ENCODE measurements at regions not wholly inside any gene's neighbourhood (a gene's known extent, or its start where the extent isn't known, plus 50 kb on each side); places are given as distances from the start of the nearest gene placed in this dataset.

GRCh38 chr14:71321574-71322315 lies 414.5 kb downstream of the PCNX1 start:
- Histone ChIP-seq H3K27me3 (no peaks in the 10 kb centered on the region), H3K27ac (peak overlapping the region; percentile 95 to 98 (median 95)), H3K4me1 (peaks cover 0 to 31% (median 8%) of the 10 kb centered on the region in 4 donors), H3K9me3 (no peaks in the 10 kb centered on the region), H3K36me3 (no peaks in the 10 kb centered on the region), H3K4me3 (peak overlapping the region; percentile 92 to 95 (median 92))
- DNase-seq = no peak
- intact Hi-C loops (cut with DNase I) = no loop called here
- TF ChIP-seq CTCF (IDR thresholded peaks at IDR 0.05) (no peak), POLR2A (IDR thresholded peaks at IDR 0.05) (peak; percentile 28)
- WGBS (ENCODE audit: insufficient coverage, low coverage, low lambda C conversion rate, missing lambda C conversion rate) = under 1% methylated on average over 25 of the region's 25 CpGs
- peak in 1 of 4 donors; percentile 6 for ATAC-seq

- H3K27me3 ChIP-seq = no peaks in the 10 kb centered on the region
- no peak for DNase-seq
- intact Hi-C loops (cut with DNase I) = no loop called here
- ATAC-seq = peak in 1 of 4 donors; percentile 13
- 30% methylated on average over 2 of the region's 2 CpGs for WGBS (ENCODE audit: insufficient coverage, low coverage, low lambda C conversion rate, missing lambda C conversion rate)
- TF ChIP-seq CTCF (IDR thresholded peaks at IDR 0.05) (peak; percentile 53 to 64 (median 61)), POLR2A (IDR thresholded peaks at IDR 0.05) (no peak)
- H3K4me1 ChIP-seq = peaks cover 0 to 36% (median 10%) of the 10 kb centered on the region in 4 donors
- H3K36me3 ChIP-seq = no peaks in the 10 kb centered on the region
- H3K27ac ChIP-seq = no peak overlapping the region
- H3K4me3 ChIP-seq = no peak overlapping the region
- no peaks in the 10 kb centered on the region for H3K9me3 ChIP-seq
Measured at GRCh38 chr14:71322655-71323250, 415.5 kb downstream of the PCNX1 start.

- H3K27me3 ChIP-seq = no peaks in the 10 kb centered on the region
- intact Hi-C loops (cut with DNase I) = no loop called here
- H3K36me3 ChIP-seq = no peaks in the 10 kb centered on the region
- ATAC-seq = no peak
- DNase-seq = no peak
- 30% methylated on average over 6 of the region's 6 CpGs for WGBS (ENCODE audit: insufficient coverage, low coverage, low lambda C conversion rate, missing lambda C conversion rate)
- H3K27ac ChIP-seq = no peak overlapping the region
- peak; percentile 20 for TF ChIP-seq POLR2A (IDR thresholded peaks at IDR 0.05)
- no peak for TF ChIP-seq CTCF (IDR thresholded peaks at IDR 0.05)
- no peak overlapping the region for H3K4me3 ChIP-seq
- H3K4me1 ChIP-seq = peaks cover 0 to 42% (median 13%) of the 10 kb centered on the region in 4 donors
- no peaks in the 10 kb centered on the region for H3K9me3 ChIP-seq
Measured at GRCh38 chr14:71324767-71325272, 417.6 kb downstream of the PCNX1 start.

- H3K4me3 ChIP-seq = no peak overlapping the region
- H3K36me3 ChIP-seq = no peaks in the 10 kb centered on the region
- TF ChIP-seq CTCF (IDR thresholded peaks at IDR 0.05) (no peak), POLR2A (IDR thresholded peaks at IDR 0.05) (no peak)
- H3K9me3 ChIP-seq = no peaks in the 10 kb centered on the region
- ATAC-seq (peak; percentile 55 to 81 (median 60)), DNase-seq (no peak)
- no peak overlapping the region for H3K27ac ChIP-seq
- intact Hi-C loops (cut with DNase I) = no loop called here
- 20% methylated on average over 1 of the region's 1 CpG for WGBS (ENCODE audit: insufficient coverage, low coverage, low lambda C conversion rate, missing lambda C conversion rate)
- no peaks in the 10 kb centered on the region for H3K27me3 ChIP-seq
- H3K4me1 ChIP-seq = peaks cover 0 to 32% (median 8%) of the 10 kb centered on the region in 4 donors
Measured at GRCh38 chr14:71327691-71328090, 420.4 kb downstream of the PCNX1 start.

Measured in right lobe of liver (tissue), 6 donors.